ENCODE measurements at regions not wholly inside any gene's neighbourhood (a gene's known extent, or its start where the extent isn't known, plus 50 kb on each side); places are given as distances from the start of the nearest gene placed in this dataset.

DNA sequence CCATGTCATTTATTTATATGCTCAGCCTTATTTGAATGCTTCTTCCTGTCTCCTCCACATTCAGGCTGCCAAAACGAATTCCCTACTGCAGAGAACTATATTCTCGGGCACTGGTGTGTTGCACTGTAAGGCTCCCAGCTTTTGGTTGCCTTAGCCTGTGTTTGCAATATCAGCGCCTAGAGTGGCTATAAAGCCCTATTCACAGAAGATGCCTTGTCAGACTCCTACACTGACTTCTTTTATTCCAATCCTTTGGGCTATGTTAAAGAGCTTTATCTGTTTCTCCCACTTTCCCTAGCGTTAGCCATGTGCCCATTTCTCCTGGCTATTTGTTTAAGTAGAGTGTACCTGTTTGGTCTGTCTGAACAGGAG, 62.4 kb upstream of the EHBP1 start:
- no peaks in the 10 kb centered on the region for H4K20me1 ChIP-seq (ENCODE audit: insufficient read depth, low read length)
- H3K79me2 ChIP-seq (ENCODE audit: insufficient read depth, low read length) = no peaks in the 10 kb centered on the region
- TF ChIP-seq CTCF (IDR thresholded peaks at IDR 0.05) = no peak
- no peaks in the 10 kb centered on the region for H3K4me1 Mint-ChIP-seq
- H3K9me3 ChIP-seq (replicated peaks in 1 of 2; ENCODE audit: control insufficient read depth in 1 of 2, insufficient read depth in 1 of 2, low read length in 2 of 2) = no peaks in the 10 kb centered on the region
- H3K9me3 Mint-ChIP-seq = peaks cover 0 to 9% (median 2%) of the 10 kb centered on the region in 7 donors
- H3K27me3 Mint-ChIP-seq (ENCODE audit: low read depth in 3 of 3) = no peaks in the 10 kb centered on the region
- H3K36me3 ChIP-seq (replicated peaks in 1 of 2; ENCODE audit: control insufficient read depth in 1 of 2, insufficient read depth in 2 of 2, low read length in 2 of 2) = no peaks in the 10 kb centered on the region
- H3K4me3 Mint-ChIP-seq = no peak overlapping the region
- H3K27ac Mint-ChIP-seq = no peak overlapping the region
- H3K27me3 ChIP-seq (ENCODE audit: control insufficient read depth in 2 of 2, insufficient read depth in 2 of 2, low read length in 2 of 2) = no peaks in the 10 kb centered on the region
- intact Hi-C loops (cut with micrococcal nuclease) = no loop called here
- no peak overlapping the region for H3K4me3 ChIP-seq (replicated peaks in 1 of 3; ENCODE audit: low read depth in 2 of 3, low read length in 3 of 3)
- no peak overlapping the region for H3K9ac ChIP-seq (ENCODE audit: insufficient read depth, low read length, poor library complexity, severe bottlenecking)
- H3K36me3 Mint-ChIP-seq = no peaks in the 10 kb centered on the region
- WGBS (ENCODE audit: insufficient coverage) = 86% methylated on average over 2 of the region's 4 CpGs
- H3K4me2 ChIP-seq (replicated peaks; ENCODE audit: extremely low read depth, low read length, poor library complexity, severe bottlenecking) = no peak overlapping the region
- no peaks in the 10 kb centered on the region for H3K4me1 ChIP-seq (ENCODE audit: control insufficient read depth in 1 of 2, insufficient read depth in 2 of 2, low read length in 2 of 2)
- DNase-seq = no peak
- H2AFZ ChIP-seq (ENCODE audit: insufficient read depth, low read depth, low read length, poor library complexity, severe bottlenecking) = no peak overlapping the region
- H3K27ac ChIP-seq (ENCODE audit: low read depth in 1 of 2, low read length in 2 of 2) = no peak overlapping the region

- no peak for DNase-seq
- H3K36me3 ChIP-seq (replicated peaks in 1 of 2; ENCODE audit: control insufficient read depth in 1 of 2, insufficient read depth in 2 of 2, low read length in 2 of 2) = no peaks in the 10 kb centered on the region
- no peak overlapping the region for H3K27ac Mint-ChIP-seq
- no peaks in the 10 kb centered on the region for H3K27me3 ChIP-seq (ENCODE audit: control insufficient read depth in 2 of 2, insufficient read depth in 2 of 2, low read length in 2 of 2)
- WGBS (ENCODE audit: insufficient coverage) = 100% methylated on average over 1 of the region's 2 CpGs
- H3K4me3 Mint-ChIP-seq = no peak overlapping the region
- no peaks in the 10 kb centered on the region for H3K79me2 ChIP-seq (ENCODE audit: insufficient read depth, low read length)
- no peaks in the 10 kb centered on the region for H3K4me1 ChIP-seq (ENCODE audit: control insufficient read depth in 1 of 2, insufficient read depth in 2 of 2, low read length in 2 of 2)
- H3K27ac ChIP-seq (ENCODE audit: low read depth in 1 of 2, low read length in 2 of 2) = no peak overlapping the region
- no peaks in the 10 kb centered on the region for H3K27me3 Mint-ChIP-seq (ENCODE audit: low read depth in 3 of 3)
- TF ChIP-seq CTCF (IDR thresholded peaks at IDR 0.05) = no peak
- no peak overlapping the region for H3K4me2 ChIP-seq (replicated peaks; ENCODE audit: extremely low read depth, low read length, poor library complexity, severe bottlenecking)
- H3K4me3 ChIP-seq (replicated peaks in 1 of 3; ENCODE audit: low read depth in 2 of 3, low read length in 3 of 3) = no peak overlapping the region
- no peaks in the 10 kb centered on the region for H3K9me3 ChIP-seq (replicated peaks in 1 of 2; ENCODE audit: control insufficient read depth in 1 of 2, insufficient read depth in 1 of 2, low read length in 2 of 2)
- H4K20me1 ChIP-seq (ENCODE audit: insufficient read depth, low read length) = no peaks in the 10 kb centered on the region
- H3K4me1 Mint-ChIP-seq = no peaks in the 10 kb centered on the region
- no peak overlapping the region for H3K9ac ChIP-seq (ENCODE audit: insufficient read depth, low read length, poor library complexity, severe bottlenecking)
- H3K9me3 Mint-ChIP-seq = peaks cover 0 to 12% (median 3%) of the 10 kb centered on the region in 7 donors
- intact Hi-C loops (cut with micrococcal nuclease) = no loop called here
- H2AFZ ChIP-seq (ENCODE audit: insufficient read depth, low read depth, low read length, poor library complexity, severe bottlenecking) = no peak overlapping the region
- H3K36me3 Mint-ChIP-seq = no peaks in the 10 kb centered on the region
Measured at GRCh38 chr2:62642429-62643099, 62.9 kb upstream of the EHBP1 start.

Measured in CD14-positive monocyte (primary cell).